GM21825 (cell line): ENCODE measurements at regions not wholly inside any gene's neighbourhood (a gene's known extent, or its start where the extent isn't known, plus 50 kb on each side); places are given as distances from the start of the nearest gene placed in this dataset.

Experiments used
- ATAC-seq: cut with Tn5 transposase; IDR thresholded peaks from one replicate; pipeline ENCODE4 v1.9.1; 2021; ENCODE audit warnings: mild to moderate bottlenecking, moderate library complexity; ENCODE audit not compliant: unreplicated experiment

- ATAC-seq = no peak
These were observed 140.8 kb upstream of the PJA1 start for GRCh38 chrX:69306063-69306404.

GRCh38 chrX:69305333-69306062 lies 140.2 kb upstream of the PJA1 start:
- ATAC-seq = no peak

- ATAC-seq = no peak
These were observed 138.0 kb upstream of the PJA1 start for GRCh38 chrX:69303231-69303630.

DNA sequence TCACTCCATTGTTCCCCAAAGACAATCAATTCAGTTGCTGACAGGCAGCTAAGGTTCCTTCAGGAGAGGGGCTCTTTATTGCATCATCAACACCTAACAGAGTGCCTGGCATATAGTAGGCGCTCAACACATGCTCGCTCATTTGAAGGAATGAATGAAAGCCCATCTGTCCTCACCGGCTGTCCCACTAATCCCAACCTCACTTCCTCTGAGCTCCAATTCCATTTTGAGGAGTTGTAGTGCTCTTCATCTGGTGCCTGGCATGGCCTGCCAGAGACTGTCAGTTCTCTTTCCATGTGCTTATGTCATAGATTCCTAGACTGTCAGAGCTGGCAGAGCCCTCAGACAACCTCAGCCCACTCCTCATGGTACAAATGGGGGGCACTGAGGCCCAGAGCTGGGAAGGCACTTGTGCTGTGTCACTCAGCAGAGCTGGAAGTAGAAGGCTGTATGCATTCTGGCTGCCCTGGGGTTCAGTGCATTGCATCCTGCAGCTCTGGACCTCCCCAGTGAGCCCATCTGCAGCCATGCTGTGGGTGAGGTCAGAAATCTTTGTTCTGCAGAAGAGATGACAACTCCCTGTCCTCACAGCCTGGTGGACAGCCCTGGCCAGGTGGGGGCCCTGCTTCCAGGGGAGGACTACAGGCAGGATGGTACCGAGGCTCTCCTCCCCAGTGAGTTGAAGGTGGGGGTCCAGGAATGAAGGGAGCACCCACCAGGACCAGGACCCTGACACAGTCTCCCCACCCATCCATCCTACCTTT lies 134.9 kb upstream of the PJA1 start:
- no peak for ATAC-seq

DNA sequence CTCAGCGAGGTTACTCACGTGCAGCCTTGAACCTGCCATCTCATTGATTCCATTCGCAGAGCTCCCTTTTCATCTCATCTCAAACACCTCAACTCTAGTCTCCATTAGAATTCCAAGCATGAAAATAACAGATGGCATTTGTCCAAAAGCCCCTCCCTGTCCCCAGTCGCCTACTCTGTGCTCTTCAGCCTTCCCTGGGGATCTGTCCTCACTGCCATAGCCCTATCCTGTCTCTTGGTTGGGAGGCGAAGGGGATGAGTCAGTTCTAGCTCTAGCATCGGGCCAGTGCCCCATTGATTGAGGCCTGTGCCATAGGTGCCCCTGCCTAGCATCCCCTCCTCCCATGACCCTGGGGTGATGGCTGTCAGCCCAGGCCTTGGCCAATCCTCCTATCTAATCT lies 134.0 kb upstream of the PJA1 start:
- ATAC-seq = no peak

GRCh38 chrX:69298466-69299140 lies 133.3 kb upstream of the PJA1 start:
- ATAC-seq = no peak

DNA sequence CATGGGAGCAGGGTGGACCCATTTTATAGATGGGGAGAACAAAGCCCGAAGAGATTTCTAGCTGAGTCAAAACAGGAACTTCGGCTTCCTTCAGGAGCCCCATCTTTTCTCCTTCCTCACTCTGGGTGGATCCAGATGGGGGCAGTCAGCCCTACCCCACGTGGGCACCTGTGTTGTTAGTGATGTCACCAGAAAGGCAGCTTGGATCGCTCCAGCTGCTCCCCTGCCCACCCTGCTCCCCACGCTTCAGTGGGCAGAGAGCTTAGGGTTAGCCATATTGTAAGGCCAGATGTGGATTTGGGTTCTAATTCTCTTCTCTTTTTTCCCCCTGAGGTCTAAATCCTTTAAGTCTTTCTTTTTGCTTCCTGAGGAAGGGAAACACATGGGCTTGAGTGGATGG lies 132.3 kb upstream of the PJA1 start:
- no peak for ATAC-seq

- no peak for ATAC-seq
These were observed 128.7 kb upstream of the PJA1 start for GRCh38 chrX:69293776-69294601.

GRCh38 chrX:69291116-69291515 lies 125.9 kb upstream of the PJA1 start:
- no peak for ATAC-seq

DNA sequence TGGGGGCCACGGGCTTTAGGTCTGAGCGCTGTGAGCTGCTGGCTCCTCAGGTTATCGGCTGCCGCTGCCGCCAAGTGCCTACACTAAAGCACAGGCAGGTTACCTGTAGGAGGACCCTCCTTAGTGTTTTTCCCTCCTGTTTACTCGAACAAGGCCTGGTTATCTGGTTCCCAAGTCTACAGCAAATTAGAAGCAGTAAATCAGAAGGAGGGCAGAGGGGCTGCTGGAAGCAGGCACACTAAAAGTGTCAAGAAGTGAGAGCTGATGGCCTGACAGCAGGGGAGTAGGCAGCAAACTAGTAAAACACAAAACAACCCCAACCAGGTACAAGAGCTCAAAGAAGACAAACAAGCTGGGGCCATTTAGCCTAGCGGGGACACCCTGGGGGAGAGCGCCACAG lies 125.0 kb upstream of the PJA1 start:
- ATAC-seq = no peak

DNA sequence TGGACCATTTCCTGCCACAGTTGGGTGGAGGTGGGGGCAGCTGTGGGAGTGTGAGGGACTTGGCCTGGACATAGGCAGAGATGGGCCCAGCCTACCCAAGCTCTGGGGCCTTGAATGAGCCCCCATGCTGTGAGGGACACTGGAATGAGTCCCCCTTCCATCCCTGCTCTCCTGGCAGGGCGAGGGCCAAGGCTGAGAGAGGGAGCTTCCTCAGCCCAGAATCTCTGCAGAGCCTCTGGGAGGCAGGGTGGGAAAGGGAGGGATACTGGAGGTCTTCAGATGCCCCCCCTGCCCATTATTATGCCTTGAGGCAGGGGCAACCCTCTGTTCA lies 124.5 kb upstream of the PJA1 start:
- ATAC-seq = no peak

GRCh38 chrX:69289046-69289792 lies 124.0 kb upstream of the PJA1 start:
- no peak for ATAC-seq

DNA sequence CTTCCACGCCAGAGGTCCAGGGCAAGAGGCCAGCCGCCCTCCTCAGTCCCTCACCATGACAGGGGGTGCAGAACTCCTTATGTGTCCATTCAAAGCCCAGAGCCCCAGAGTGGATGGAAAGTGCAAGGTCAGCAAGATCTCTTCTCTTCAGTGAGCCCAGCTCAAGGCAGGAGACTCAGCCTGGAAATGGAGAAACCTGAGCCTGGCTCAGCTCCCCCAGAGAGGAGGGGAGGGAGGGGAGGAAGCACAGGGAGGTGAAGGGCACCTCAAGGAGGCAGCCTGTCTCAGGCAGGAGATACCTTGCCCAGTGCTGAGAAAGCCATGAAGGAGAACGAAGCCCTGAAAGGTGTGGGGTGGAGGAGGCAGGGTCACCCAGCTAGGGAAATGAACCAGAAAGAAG lies 121.8 kb upstream of the PJA1 start:
- no peak for ATAC-seq

DNA sequence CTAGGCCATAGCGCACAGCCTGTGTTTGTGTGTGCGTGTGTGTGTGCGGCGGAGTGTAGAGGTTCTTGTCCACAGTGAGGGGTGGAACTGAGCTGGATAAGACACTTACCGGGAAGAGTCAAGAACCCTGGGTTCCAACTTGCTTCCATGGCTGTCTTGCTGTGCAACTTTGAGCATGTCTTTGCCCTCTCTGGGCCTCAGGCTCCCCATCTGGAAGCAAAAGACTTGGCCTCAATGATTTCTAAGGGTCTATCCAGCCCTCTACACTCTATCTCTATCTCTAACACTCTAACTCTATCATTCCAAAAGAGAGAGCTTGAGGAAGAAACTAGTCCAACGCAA lies 121.3 kb upstream of the PJA1 start:
- no peak for ATAC-seq

- ATAC-seq = peak; percentile 52
These were observed 120.8 kb upstream of the PJA1 start for GRCh38 chrX:69285881-69286564.

GRCh38 chrX:69285401-69285877 lies 120.2 kb upstream of the PJA1 start:
- no peak for ATAC-seq

GRCh38 chrX:69284491-69284890 lies 119.2 kb upstream of the PJA1 start:
- no peak for ATAC-seq

DNA sequence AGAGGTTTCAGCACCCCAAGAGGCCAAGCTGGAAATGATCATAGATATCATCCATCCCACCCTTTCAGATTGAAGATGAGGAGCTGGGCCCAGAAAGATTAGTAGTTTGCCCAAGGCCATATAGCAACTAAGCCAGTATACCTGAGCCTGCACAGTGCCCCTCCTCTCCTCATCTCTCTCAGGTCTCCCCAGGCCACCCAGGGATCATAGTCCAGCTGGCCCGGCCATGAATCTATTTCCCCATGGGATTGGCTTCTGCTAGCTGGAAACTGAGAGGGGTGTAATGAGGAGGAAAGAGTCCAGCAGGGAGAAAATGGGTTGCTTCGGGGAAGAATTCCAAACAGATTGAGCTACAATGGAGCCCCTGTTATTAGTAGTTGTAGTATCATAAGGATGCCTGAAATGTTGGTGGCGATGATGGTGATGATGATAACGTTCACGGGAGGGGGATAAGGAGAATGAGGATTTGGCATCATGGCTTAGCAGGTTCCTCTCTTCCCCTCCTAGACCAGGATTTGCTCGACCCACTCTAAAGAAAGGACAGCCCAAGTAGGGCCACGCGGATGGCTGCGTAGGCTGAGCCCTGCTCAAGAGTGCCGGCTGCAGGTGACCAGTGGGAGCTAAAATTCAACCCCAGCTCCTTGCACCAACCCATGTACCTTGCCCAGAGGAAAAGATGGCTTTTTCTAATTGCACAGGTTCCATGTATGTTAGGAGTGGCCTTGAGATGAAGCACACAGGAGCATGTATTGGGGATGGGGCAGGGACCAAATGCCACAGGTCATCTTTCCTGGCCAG lies 117.8 kb upstream of the PJA1 start:
- no peak for ATAC-seq

DNA sequence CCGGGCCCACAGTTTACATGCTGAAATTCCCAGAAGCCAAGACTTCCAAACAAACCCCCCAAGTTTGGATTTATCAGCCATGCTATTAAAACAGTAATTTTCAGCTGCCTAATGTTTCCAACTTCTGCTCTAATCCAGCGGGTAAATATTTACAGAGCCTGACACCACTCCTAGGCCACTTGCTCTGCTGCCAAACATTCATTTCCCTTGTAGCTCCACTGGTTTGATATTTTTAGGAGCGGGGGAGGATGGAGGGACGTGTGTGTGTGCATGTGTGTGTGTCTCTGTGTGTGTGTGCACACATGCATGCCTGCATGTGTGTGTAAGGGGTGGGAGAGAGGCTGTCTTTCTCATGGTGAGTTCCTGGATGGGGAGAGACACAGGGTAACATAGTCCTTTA lies 115.7 kb upstream of the PJA1 start:
- no peak for ATAC-seq
